ENCODE measurements at regions not wholly inside any gene's neighbourhood (a gene's known extent, or its start where the extent isn't known, plus 50 kb on each side); places are given as distances from the start of the nearest gene placed in this dataset.

DNA sequence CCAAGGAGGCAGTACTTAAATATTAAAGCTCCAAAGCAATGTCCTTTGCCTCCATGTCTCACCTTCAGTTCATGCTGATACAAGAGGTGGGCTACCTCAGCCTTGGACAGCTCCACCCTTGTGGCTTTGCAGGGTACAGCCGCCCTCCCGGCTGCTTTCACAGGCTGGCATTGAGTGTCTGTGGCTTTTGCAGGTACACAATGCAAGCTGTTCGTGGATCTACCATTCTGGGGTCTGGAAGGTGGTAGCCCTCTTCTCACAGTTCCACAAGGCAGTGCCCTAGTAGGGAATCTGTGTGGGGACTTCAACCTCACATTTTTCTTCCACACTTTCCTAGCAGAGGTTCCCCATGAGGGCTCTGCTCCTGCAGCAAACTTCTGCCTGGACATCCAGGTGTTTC, 324.8 kb downstream of the COL11A1 start:
- Histone ChIP-seq H3K4me3 (no peak overlapping the region), H3K4me1 (no peaks in the 10 kb centered on the region), H3K36me3 (no peaks in the 10 kb centered on the region), H3K27ac (no peak overlapping the region), H3K27me3 (no peaks in the 10 kb centered on the region), H3K9me3 (peaks cover 0 to 7% (median 0%) of the 10 kb centered on the region in 3 donors)
- no peak for DNase-seq
- TF ChIP-seq POLR2A (IDR thresholded peaks at IDR 0.05): no peak
- TF ChIP-seq, protein P1, sequence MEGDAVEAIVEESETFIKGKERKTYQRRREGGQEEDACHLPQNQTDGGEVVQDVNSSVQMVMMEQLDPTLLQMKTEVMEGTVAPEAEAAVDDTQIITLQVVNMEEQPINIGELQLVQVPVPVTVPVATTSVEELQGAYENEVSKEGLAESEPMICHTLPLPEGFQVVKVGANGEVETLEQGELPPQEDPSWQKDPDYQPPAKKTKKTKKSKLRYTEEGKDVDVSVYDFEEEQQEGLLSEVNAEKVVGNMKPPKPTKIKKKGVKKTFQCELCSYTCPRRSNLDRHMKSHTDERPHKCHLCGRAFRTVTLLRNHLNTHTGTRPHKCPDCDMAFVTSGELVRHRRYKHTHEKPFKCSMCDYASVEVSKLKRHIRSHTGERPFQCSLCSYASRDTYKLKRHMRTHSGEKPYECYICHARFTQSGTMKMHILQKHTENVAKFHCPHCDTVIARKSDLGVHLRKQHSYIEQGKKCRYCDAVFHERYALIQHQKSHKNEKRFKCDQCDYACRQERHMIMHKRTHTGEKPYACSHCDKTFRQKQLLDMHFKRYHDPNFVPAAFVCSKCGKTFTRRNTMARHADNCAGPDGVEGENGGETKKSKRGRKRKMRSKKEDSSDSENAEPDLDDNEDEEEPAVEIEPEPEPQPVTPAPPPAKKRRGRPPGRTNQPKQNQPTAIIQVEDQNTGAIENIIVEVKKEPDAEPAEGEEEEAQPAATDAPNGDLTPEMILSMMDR (IDR thresholded peaks at IDR 0.05): no peak
- 0% methylated on average over 1 of the region's 3 CpGs; no CpG with 5 or more reads in 1 of the 2 donors for WGBS, 2 donors
- intact Hi-C loops (cut with DNase I): no loop called here

DNA sequence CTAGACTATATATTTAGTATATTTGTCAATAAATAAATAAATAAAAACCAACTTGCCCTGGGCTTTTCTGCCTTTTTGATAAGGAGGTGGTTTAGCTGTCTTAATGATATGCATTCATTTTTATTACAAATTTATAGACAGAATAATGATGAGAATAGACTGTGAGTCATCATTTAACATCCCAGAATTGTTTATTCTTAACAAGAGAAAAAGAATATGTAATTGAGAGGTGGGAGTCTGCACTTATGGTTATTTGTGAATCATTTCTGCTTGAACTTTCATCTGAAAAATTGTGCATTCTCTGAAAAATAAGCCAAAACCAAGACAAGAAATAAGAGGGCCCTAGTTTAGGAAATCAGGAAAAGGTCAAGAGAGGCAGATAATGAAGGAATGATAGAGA, 326.2 kb downstream of the COL11A1 start:
- DNase-seq: no peak
- Histone ChIP-seq H3K27me3 (no peaks in the 10 kb centered on the region), H3K27ac (no peak overlapping the region), H3K36me3 (no peaks in the 10 kb centered on the region), H3K4me3 (no peak overlapping the region), H3K9me3 (peaks cover 0 to 7% (median 0%) of the 10 kb centered on the region in 3 donors), H3K4me1 (no peaks in the 10 kb centered on the region)
- TF ChIP-seq, protein P1 (IDR thresholded peaks at IDR 0.05): no peak
- no peak for TF ChIP-seq POLR2A (IDR thresholded peaks at IDR 0.05)
- intact Hi-C loops (cut with DNase I): no loop called here

DNA sequence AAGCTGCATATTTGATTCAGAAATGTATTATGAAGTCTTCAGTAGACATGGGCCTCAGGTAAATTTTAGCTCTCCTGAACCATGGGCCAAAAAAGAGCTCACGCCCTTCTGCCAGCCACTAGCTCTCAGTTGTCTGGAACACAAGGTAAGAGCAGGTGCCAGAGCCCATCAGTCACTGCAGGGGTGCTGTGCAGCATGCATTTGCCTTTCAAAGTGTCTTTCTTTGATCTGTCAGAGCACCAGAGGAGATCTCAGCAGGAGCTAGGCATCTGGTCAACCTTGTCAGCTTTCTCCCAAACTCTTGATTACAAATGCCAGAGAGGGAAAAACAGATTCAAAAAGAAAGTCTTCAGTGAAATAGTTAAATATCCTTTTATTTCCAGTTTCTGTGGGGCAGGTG, 332.3 kb downstream of the COL11A1 start:
- DNase-seq: no peak
- TF ChIP-seq, protein P1 (IDR thresholded peaks at IDR 0.05): no peak
- no peak for TF ChIP-seq POLR2A (IDR thresholded peaks at IDR 0.05)
- Histone ChIP-seq H3K4me3 (no peak overlapping the region), H3K27ac (no peak overlapping the region), H3K9me3 (no peaks in the 10 kb centered on the region), H3K36me3 (no peaks in the 10 kb centered on the region), H3K4me1 (no peaks in the 10 kb centered on the region), H3K27me3 (no peaks in the 10 kb centered on the region)
- intact Hi-C loops (cut with DNase I): no loop called here
- 20 to 47% methylated on average over 1 of the region's 1 CpG for WGBS, 2 donors

- no peaks in the 10 kb centered on the region for H3K36me3 ChIP-seq
- intact Hi-C loops (cut with DNase I): no loop called here
- TF ChIP-seq, protein P1 (IDR thresholded peaks at IDR 0.05): no peak
- no peak for TF ChIP-seq POLR2A (IDR thresholded peaks at IDR 0.05)
- H3K4me3 ChIP-seq: no peak overlapping the region
- no peaks in the 10 kb centered on the region for H3K4me1 ChIP-seq
- no peak for DNase-seq
- H3K27ac ChIP-seq: no peak overlapping the region
- no peaks in the 10 kb centered on the region for H3K27me3 ChIP-seq
- H3K9me3 ChIP-seq: no peaks in the 10 kb centered on the region
- WGBS, 2 donors: 77 to 79% methylated on average over 8 of the region's 8 CpGs
Observed at GRCh38 chr1:102772831-102773230, 335.5 kb downstream of the COL11A1 start.

DNA sequence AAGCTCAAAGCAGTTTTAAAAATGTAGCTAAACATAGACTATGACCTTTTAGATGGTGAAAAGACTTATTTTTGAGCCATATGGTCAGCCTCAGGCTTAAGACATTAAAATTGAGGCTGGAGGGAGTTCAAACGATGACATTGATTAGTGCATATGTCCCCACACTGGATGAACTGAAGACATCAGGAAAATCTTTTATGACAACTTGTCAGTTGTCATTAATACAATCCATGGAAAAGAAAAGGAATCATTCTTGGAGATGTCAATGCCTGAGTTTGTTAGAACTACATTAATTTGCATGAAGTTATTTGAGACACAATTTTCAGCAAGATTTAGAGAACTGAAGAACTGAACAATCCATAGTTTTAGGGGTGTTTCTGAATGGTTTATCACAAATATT, 349.9 kb downstream of the COL11A1 start:
- TF ChIP-seq, protein P1 (IDR thresholded peaks at IDR 0.05): no peak
- TF ChIP-seq POLR2A (IDR thresholded peaks at IDR 0.05): no peak
- no peak overlapping the region for H3K4me3 ChIP-seq
- no peaks in the 10 kb centered on the region for H3K27me3 ChIP-seq
- WGBS, 2 donors: 58 to 62% methylated on average over 1 of the region's 1 CpG
- intact Hi-C loops (cut with DNase I): no loop called here
- H3K36me3 ChIP-seq: no peaks in the 10 kb centered on the region
- no peaks in the 10 kb centered on the region for H3K9me3 ChIP-seq
- no peak for DNase-seq
- no peaks in the 10 kb centered on the region for H3K4me1 ChIP-seq
- H3K27ac ChIP-seq: no peak overlapping the region
